PC-3 (cell line): ENCODE measurements at regions not wholly inside any gene's neighbourhood (a gene's known extent, or its start where the extent isn't known, plus 50 kb on each side); places are given as distances from the start of the nearest gene placed in this dataset.

Source experiments
- ATAC-seq: fragments of 200-7000 bp; cut with Tn5 transposase; 2 replicates; pipeline ENCODE4 v1.9.1; 2020; ENCODE audit warnings: mild to moderate bottlenecking, moderate library complexity
- BruUV-seq: library from RNA; stranded (reverse); fragments of 400-500 nt; replicated peaks from 2 replicates; lab custom pipeline; 2021; lab: Mats Ljungman, UMichigan
- CTCF ChIA-PET: fragments of 300-600 bp; sonication (Branson Sonifier 250); formaldehyde crosslinking; loops from one replicate; lab custom pipeline; 2022; ENCODE audit warnings: antibody characterized with exemption; lab: Charles Lee
- POLR2A ChIA-PET: fragments of 300-600 bp; sonication (Branson Sonifier 250); formaldehyde crosslinking; loops from one replicate; lab custom pipeline; 2022; ENCODE audit warnings: antibody characterized with exemption; ENCODE audit not compliant: unreplicated experiment; lab: Charles Lee
- DNase-seq: peaks from one replicate; pipeline ENCODE4 v3.0.0-alpha.2; 2015
- H2AFZ ChIP-seq: fragments of 300-600 bp; sonication (generic); 2 replicates; pipeline ENCODE4 v1.6.0; 2016; ENCODE audit warnings: antibody characterized with exemption, low read length
- H3F3A ChIP-seq: fragments of 300-600 bp; sonication (generic); one replicate; pipeline ENCODE4 v1.6.0; 2017; ENCODE audit warnings: antibody characterized with exemption, low read length, control low read depth, mild to moderate bottlenecking; ENCODE audit not compliant: unreplicated experiment
- H3K27ac ChIP-seq: fragments of 300-600 bp; sonication (generic); 2 replicates; pipeline ENCODE4 v1.5.1; 2016; ENCODE audit warnings: mild to moderate bottlenecking, low read length
- H3K27me3 ChIP-seq: fragments of 300-600 bp; sonication (generic); 2 replicates; pipeline ENCODE4 v1.6.1; 2016; ENCODE audit warnings: low read length, mixed read lengths
- H3K36me3 ChIP-seq: fragments of 300-600 bp; sonication (generic); 2 replicates; pipeline ENCODE4 v1.6.1; 2016; ENCODE audit warnings: low read depth, mixed run types, low read length, mixed read lengths
- H3K4me1 ChIP-seq: fragments of 300-600 bp; sonication (generic); 2 replicates; pipeline ENCODE4 v1.5.1; 2016; ENCODE audit warnings: low read length; ENCODE audit not compliant: insufficient read depth
- H3K4me2 ChIP-seq: fragments of 300-600 bp; sonication (generic); 2 replicates; pipeline ENCODE4 v1.6.0; 2016; ENCODE audit warnings: low read length
- H3K4me3 ChIP-seq: fragments of 300-600 bp; sonication (generic); 2 replicates; pipeline ENCODE4 v1.5.1; 2016; ENCODE audit warnings: mild to moderate bottlenecking, low read length, mixed read lengths
- H3K79me2 ChIP-seq: fragments of 300-600 bp; sonication (generic); 2 replicates; pipeline ENCODE4 v1.6.1; 2017; ENCODE audit warnings: low read length, mixed read lengths
- H3K9ac ChIP-seq: fragments of 300-600 bp; sonication (generic); 2 replicates; pipeline ENCODE4 v1.6.0; 2016; ENCODE audit warnings: mild to moderate bottlenecking, low read length
- H3K9me2 ChIP-seq: fragments of 300-600 bp; sonication (generic); replicated peaks from 2 replicates; pipeline ENCODE4 v1.6.1; 2016; ENCODE audit warnings: mixed run types, low read length, mixed read lengths
- H3K9me3 ChIP-seq: fragments of 300-600 bp; sonication (generic); 2 replicates; pipeline ENCODE4 v1.6.1; 2016; ENCODE audit warnings: low read length, mixed read lengths
- H4K20me1 ChIP-seq: fragments of 300-600 bp; sonication (generic); 2 replicates; pipeline ENCODE4 v1.6.1; 2016; ENCODE audit warnings: low read length, mixed read lengths
- CTCF ChIP-seq: fragments of 300-600 bp; sonication (generic); conservative IDR thresholded peaks from 2 replicates; pipeline ENCODE4 v1.5.1; 2017; ENCODE audit warnings: antibody characterized with exemption, low read depth, mild to moderate bottlenecking, low read length
- EZH2 ChIP-seq: fragments of 300-600 bp; sonication (generic); IDR thresholded peaks from one replicate; pipeline ENCODE4 v1.6.1; 2017; ENCODE audit warnings: antibody characterized with exemption, mild to moderate bottlenecking, low read length; ENCODE audit not compliant: unreplicated experiment
- EZH2phosphoT487 ChIP-seq: fragments of 300-600 bp; sonication (generic); IDR thresholded peaks from 2 replicates; pipeline ENCODE4 v1.6.1; 2018; ENCODE audit warnings: mild to moderate bottlenecking, antibody characterized with exemption, low read length, borderline replicate concordance
- intact Hi-C: fragments of 100-400 bp; cut with micrococcal nuclease; formaldehyde crosslinking; loops from 2 replicates; pipeline ENCODE4 v1.9.0; 2023

- H2AFZ ChIP-seq: no peak overlapping the region
- BruUV-seq: no TSS peak
- no peaks in the 10 kb centered on the region for H3K9me3 ChIP-seq
- ChIA-PET POLR2A (no interaction called here), CTCF (no interaction called here)
- H3K79me2 ChIP-seq: no peaks in the 10 kb centered on the region
- no peak overlapping the region for H3K27ac ChIP-seq
- DNase-seq: no peak
- TF ChIP-seq EZH2: no peak
- no peak for TF ChIP-seq EZH2phosphoT487
- TF ChIP-seq CTCF: 0 out of 2 replicates have a peak, but pooled peaks have one; percentile 15
- no peaks in the 10 kb centered on the region for H3K36me3 ChIP-seq
- no peaks in the 10 kb centered on the region for H4K20me1 ChIP-seq
- no peak overlapping the region for H3K9ac ChIP-seq
- no peaks in the 10 kb centered on the region for H3K9me2 ChIP-seq
- intact Hi-C loops: no loop called here
- no peak overlapping the region for H3K4me2 ChIP-seq
- ATAC-seq: no peak; the same call in 1 of the 2 replicates
- H3K4me3 ChIP-seq: no peak overlapping the region
- no peaks in the 10 kb centered on the region for H3K4me1 ChIP-seq
- no peaks in the 10 kb centered on the region for H3K27me3 ChIP-seq
- H3F3A ChIP-seq: no peaks in the 10 kb centered on the region
These were observed 226.8 kb upstream of the HS3ST5 start for GRCh38 chr6:114569669-114570068.

GRCh38 chr6:114564302-114564933 is 221.6 kb upstream of the HS3ST5 start:
- Histone ChIP-seq H4K20me1 (no peaks in the 10 kb centered on the region), H3K27me3 (no peaks in the 10 kb centered on the region), H3K9me2 (no peaks in the 10 kb centered on the region), H3K79me2 (no peaks in the 10 kb centered on the region), H3K4me1 (no peaks in the 10 kb centered on the region), H2AFZ (no peak overlapping the region), H3F3A (no peaks in the 10 kb centered on the region), H3K4me3 (no peak overlapping the region), H3K27ac (no peak overlapping the region), H3K36me3 (no peaks in the 10 kb centered on the region), H3K4me2 (no peak overlapping the region), H3K9ac (no peak overlapping the region), H3K9me3 (no peaks in the 10 kb centered on the region)
- POLR2A ChIA-PET: no interaction called here
- intact Hi-C loops: no loop called here
- ATAC-seq: no peak
- no peak for DNase-seq
- TF ChIP-seq CTCF (no peak), EZH2phosphoT487 (no peak), EZH2 (no peak)
- no TSS peak for BruUV-seq
- CTCF ChIA-PET: no interaction called here

- no peaks in the 10 kb centered on the region for H3K9me3 ChIP-seq
- TF ChIP-seq EZH2phosphoT487 (no peak), EZH2 (no peak), CTCF (no peak)
- no peaks in the 10 kb centered on the region for H3K79me2 ChIP-seq
- H3K4me1 ChIP-seq: no peaks in the 10 kb centered on the region
- no peak overlapping the region for H2AFZ ChIP-seq
- BruUV-seq: no TSS peak
- H3F3A ChIP-seq: no peaks in the 10 kb centered on the region
- intact Hi-C loops: no loop called here
- H3K9me2 ChIP-seq: no peaks in the 10 kb centered on the region
- POLR2A ChIA-PET: no interaction called here
- H3K9ac ChIP-seq: no peak overlapping the region
- no peak overlapping the region for H3K4me2 ChIP-seq
- ATAC-seq: no peak
- H3K36me3 ChIP-seq: no peaks in the 10 kb centered on the region
- H3K4me3 ChIP-seq: no peak overlapping the region
- no peak for DNase-seq
- H3K27ac ChIP-seq: no peak overlapping the region
- no peaks in the 10 kb centered on the region for H3K27me3 ChIP-seq
- CTCF ChIA-PET: no interaction called here
- no peaks in the 10 kb centered on the region for H4K20me1 ChIP-seq
These were observed 216.6 kb upstream of the HS3ST5 start for GRCh38 chr6:114559419-114559818.
